ENCODE measurements at regions not wholly inside any gene's neighbourhood (a gene's known extent, or its start where the extent isn't known, plus 50 kb on each side); places are given as distances from the start of the nearest gene placed in this dataset.

DNA sequence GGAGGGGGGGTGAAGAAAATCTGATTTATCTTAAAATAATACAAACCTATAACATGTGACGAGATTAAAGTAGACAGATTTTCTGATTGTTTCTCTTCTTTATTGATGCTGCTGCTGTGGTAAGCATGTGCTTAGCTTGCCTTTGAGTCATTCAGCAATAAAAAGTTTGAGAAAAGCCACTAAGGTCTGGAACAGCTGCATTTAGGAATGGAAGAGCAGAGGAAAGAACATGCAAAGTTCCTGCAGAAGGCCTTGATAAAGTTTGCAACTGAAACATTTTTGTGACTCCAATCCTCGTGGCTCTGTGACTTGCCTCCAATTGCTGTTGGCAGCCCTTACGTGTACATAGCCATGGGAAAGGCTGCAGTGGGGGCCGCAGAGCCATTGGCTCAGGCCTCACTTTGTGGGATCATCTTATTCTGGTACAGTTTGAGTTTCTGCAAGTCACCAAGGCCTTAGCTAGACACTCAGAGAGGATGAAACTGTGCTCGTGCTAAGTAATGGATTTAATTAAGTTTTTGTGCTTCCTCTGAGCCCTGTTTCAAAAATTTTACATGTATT, 370.2 kb downstream of the AASDHPPT start:
- TF ChIP-seq, protein P1, sequence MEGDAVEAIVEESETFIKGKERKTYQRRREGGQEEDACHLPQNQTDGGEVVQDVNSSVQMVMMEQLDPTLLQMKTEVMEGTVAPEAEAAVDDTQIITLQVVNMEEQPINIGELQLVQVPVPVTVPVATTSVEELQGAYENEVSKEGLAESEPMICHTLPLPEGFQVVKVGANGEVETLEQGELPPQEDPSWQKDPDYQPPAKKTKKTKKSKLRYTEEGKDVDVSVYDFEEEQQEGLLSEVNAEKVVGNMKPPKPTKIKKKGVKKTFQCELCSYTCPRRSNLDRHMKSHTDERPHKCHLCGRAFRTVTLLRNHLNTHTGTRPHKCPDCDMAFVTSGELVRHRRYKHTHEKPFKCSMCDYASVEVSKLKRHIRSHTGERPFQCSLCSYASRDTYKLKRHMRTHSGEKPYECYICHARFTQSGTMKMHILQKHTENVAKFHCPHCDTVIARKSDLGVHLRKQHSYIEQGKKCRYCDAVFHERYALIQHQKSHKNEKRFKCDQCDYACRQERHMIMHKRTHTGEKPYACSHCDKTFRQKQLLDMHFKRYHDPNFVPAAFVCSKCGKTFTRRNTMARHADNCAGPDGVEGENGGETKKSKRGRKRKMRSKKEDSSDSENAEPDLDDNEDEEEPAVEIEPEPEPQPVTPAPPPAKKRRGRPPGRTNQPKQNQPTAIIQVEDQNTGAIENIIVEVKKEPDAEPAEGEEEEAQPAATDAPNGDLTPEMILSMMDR (conservative IDR thresholded peaks at IDR 0.05 in 1 of 2, IDR thresholded peaks at IDR 0.05 in 1 of 2; ENCODE audit: low read depth in 1 of 2, low read length in 2 of 2): no peak
- no peak for TF ChIP-seq EZH2 (IDR thresholded peaks at IDR 0.05; ENCODE audit: low read length, missing control alignments)
